ENCODE measurements at regions not wholly inside any gene's neighbourhood (a gene's known extent, or its start where the extent isn't known, plus 50 kb on each side); places are given as distances from the start of the nearest gene placed in this dataset.

GRCh38 chr10:129274748-129275474 is 192.1 kb upstream of the MGMT start:
- no peak overlapping the region for H3K27ac Mint-ChIP-seq
- peaks cover 73% of the 10 kb centered on the region for H3K9me3 Mint-ChIP-seq
- H3K4me1 Mint-ChIP-seq (ENCODE audit: low read depth): no peaks in the 10 kb centered on the region
- TF ChIP-seq, protein P1, sequence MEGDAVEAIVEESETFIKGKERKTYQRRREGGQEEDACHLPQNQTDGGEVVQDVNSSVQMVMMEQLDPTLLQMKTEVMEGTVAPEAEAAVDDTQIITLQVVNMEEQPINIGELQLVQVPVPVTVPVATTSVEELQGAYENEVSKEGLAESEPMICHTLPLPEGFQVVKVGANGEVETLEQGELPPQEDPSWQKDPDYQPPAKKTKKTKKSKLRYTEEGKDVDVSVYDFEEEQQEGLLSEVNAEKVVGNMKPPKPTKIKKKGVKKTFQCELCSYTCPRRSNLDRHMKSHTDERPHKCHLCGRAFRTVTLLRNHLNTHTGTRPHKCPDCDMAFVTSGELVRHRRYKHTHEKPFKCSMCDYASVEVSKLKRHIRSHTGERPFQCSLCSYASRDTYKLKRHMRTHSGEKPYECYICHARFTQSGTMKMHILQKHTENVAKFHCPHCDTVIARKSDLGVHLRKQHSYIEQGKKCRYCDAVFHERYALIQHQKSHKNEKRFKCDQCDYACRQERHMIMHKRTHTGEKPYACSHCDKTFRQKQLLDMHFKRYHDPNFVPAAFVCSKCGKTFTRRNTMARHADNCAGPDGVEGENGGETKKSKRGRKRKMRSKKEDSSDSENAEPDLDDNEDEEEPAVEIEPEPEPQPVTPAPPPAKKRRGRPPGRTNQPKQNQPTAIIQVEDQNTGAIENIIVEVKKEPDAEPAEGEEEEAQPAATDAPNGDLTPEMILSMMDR (IDR thresholded peaks at IDR 0.05): peak; percentile 17; the same call in 1 of the 2 replicates
- no peak for DNase-seq
- peaks cover 23% of the 10 kb centered on the region for H3K36me3 Mint-ChIP-seq (ENCODE audit: low read depth)
- no peak overlapping the region for H3K4me3 Mint-ChIP-seq
- no peaks in the 10 kb centered on the region for H3K27me3 Mint-ChIP-seq (ENCODE audit: insufficient read depth)

DNA sequence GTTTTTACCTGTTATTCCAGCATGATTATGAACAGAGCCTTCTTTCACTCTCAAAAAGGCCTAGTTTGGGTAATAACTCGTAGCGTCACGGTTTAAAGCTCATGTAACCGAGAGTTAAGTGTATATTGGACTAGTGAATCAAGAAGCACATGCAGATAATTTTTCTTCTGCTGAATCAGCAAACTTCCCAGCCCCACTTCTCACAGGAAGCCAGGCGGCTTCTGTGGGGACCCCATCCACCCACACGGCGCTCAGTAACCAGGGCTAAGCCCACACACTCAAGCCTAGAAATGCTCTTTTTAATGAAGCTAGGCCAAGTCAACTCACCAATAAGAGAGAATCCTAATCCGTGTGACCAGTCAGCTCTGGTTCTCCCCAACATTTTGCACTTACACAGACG is 191.2 kb upstream of the MGMT start:
- Mint-ChIP-seq H3K27ac (no peak overlapping the region), H3K4me3 (no peak overlapping the region), H3K27me3 (ENCODE audit: insufficient read depth) (no peaks in the 10 kb centered on the region), H3K9me3 (peaks cover 73% of the 10 kb centered on the region), H3K4me1 (ENCODE audit: low read depth) (no peaks in the 10 kb centered on the region), H3K36me3 (ENCODE audit: low read depth) (peaks cover 20% of the 10 kb centered on the region)
- TF ChIP-seq, protein P1 (IDR thresholded peaks at IDR 0.05): no peak
- no peak for DNase-seq

DNA sequence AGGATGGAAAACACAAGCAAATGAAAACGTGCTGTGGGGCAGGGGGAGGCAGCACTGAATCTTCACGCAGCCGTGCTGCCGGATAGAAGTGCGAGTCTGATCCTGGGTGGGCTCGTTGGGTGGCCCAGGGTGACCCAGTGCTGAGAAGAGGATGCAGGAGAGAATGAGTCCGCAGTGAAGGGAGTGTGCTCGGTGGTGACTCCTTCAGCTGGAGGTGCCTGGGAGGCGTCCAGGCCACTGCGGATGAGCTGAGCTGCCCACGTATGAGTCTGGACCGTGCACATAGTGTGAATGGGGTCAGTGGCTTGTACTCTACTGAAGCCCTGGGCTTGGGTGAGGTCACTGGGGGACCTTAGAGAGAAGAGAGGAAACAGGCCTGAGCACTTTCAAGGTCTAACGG is 190.0 kb upstream of the MGMT start:
- TF ChIP-seq, protein P1 (IDR thresholded peaks at IDR 0.05): no peak
- Mint-ChIP-seq H3K9me3 (peaks cover 78% of the 10 kb centered on the region), H3K36me3 (ENCODE audit: low read depth) (peaks cover 18% of the 10 kb centered on the region), H3K4me1 (ENCODE audit: low read depth) (no peaks in the 10 kb centered on the region), H3K4me3 (no peak overlapping the region), H3K27me3 (ENCODE audit: insufficient read depth) (no peaks in the 10 kb centered on the region), H3K27ac (no peak overlapping the region)
- DNase-seq: no peak

GRCh38 chr10:129277841-129278240 is 189.2 kb upstream of the MGMT start:
- no peak for DNase-seq
- Mint-ChIP-seq H3K4me3 (no peak overlapping the region), H3K4me1 (ENCODE audit: low read depth) (no peaks in the 10 kb centered on the region), H3K36me3 (ENCODE audit: low read depth) (peaks cover 18% of the 10 kb centered on the region), H3K27me3 (ENCODE audit: insufficient read depth) (no peaks in the 10 kb centered on the region), H3K9me3 (peaks cover 70% of the 10 kb centered on the region), H3K27ac (no peak overlapping the region)
- TF ChIP-seq, protein P1 (IDR thresholded peaks at IDR 0.05): no peak

DNA sequence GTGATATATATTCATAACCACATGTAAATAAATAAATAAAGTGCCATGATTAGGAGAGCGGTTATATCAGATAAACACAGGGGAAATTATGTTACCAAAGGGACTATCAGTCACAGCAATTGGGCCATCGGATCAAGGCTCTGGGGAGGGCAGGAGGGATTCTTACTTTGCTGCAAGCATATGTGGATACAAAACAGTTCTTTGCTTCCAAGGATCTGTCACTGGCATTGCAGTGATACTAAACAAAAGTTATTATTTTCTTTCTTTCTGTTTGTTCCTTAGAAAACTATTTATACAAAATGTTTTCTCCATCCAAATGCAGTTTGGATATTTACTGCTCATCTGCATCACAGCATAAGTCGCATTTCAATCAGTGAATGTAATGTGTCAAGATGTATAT is 188.4 kb upstream of the MGMT start:
- Mint-ChIP-seq H3K27ac (no peak overlapping the region), H3K9me3 (peaks cover 64% of the 10 kb centered on the region), H3K4me3 (no peak overlapping the region), H3K36me3 (ENCODE audit: low read depth) (peaks cover 18% of the 10 kb centered on the region), H3K27me3 (ENCODE audit: insufficient read depth) (no peaks in the 10 kb centered on the region), H3K4me1 (ENCODE audit: low read depth) (no peaks in the 10 kb centered on the region)
- TF ChIP-seq, protein P1 (IDR thresholded peaks at IDR 0.05): no peak
- no peak for DNase-seq

Measured in HFFc6 (cell line).